SU-DHL-6 (cell line): ENCODE measurements at regions not wholly inside any gene's neighbourhood (a gene's known extent, or its start where the extent isn't known, plus 50 kb on each side); places are given as distances from the start of the nearest gene placed in this dataset.

ENCODE experiments used
- EZH2phosphoT487 ChIP-seq: fragments of 200-600 bp; sonication (generic), shearing (Covaris generic); conservative IDR thresholded peaks from 2 replicates; pipeline ENCODE4 v1.6.1; 2018; ENCODE audit warnings: mild to moderate bottlenecking, antibody characterized with exemption, low read length, moderate library complexity, mixed read lengths
- TF ChIP-seq, protein P1 (sequence below): fragments of 200-600 bp; sonication (generic); IDR thresholded peaks from one replicate; pipeline ENCODE4 v1.5.1; 2017; ENCODE audit warnings: antibody characterized with exemption, mild to moderate bottlenecking, low read length, moderate library complexity; ENCODE audit not compliant: insufficient read depth, poor library complexity, severe bottlenecking

DNA sequence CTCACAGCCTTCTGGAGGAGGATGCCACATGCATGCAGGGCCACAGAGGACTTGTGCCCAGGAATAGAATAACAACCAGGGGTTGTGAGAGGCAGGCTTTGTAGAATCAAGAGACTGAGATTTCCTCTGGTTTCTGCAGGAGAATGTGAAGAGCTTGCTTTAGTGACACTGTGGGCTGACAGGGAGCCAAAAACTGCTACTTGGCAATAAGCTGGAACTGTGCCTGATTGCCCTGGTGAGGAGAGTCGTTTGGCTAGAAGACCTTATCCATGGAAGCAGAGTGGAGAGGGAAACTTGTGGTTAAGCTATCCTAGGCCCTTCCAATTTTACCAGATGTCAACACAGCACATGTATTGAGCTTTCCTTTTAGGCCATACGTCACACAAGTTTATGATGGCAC lies 902.1 kb downstream of the MRPL39 start:
- TF ChIP-seq, protein P1, sequence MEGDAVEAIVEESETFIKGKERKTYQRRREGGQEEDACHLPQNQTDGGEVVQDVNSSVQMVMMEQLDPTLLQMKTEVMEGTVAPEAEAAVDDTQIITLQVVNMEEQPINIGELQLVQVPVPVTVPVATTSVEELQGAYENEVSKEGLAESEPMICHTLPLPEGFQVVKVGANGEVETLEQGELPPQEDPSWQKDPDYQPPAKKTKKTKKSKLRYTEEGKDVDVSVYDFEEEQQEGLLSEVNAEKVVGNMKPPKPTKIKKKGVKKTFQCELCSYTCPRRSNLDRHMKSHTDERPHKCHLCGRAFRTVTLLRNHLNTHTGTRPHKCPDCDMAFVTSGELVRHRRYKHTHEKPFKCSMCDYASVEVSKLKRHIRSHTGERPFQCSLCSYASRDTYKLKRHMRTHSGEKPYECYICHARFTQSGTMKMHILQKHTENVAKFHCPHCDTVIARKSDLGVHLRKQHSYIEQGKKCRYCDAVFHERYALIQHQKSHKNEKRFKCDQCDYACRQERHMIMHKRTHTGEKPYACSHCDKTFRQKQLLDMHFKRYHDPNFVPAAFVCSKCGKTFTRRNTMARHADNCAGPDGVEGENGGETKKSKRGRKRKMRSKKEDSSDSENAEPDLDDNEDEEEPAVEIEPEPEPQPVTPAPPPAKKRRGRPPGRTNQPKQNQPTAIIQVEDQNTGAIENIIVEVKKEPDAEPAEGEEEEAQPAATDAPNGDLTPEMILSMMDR = no peak
- no peak for TF ChIP-seq EZH2phosphoT487
